HG02610 (cell line): ENCODE measurements at regions not wholly inside any gene's neighbourhood (a gene's known extent, or its start where the extent isn't known, plus 50 kb on each side); places are given as distances from the start of the nearest gene placed in this dataset.

Experiments used
- ATAC-seq: cut with Tn5 transposase; IDR thresholded peaks from one replicate; pipeline ENCODE4 v1.9.1; 2021; ENCODE audit warnings: mild to moderate bottlenecking, moderate library complexity; ENCODE audit not compliant: unreplicated experiment

- ATAC-seq = no peak
These were observed 140.5 kb downstream of the IRX2 start for GRCh38 chr5:2610986-2611385.

GRCh38 chr5:2608391-2608790 lies 143.1 kb downstream of the IRX2 start:
- no peak for ATAC-seq

- ATAC-seq = no peak
These were observed 143.9 kb downstream of the IRX2 start for GRCh38 chr5:2607598-2607997.

GRCh38 chr5:2603272-2603575 lies 148.3 kb downstream of the IRX2 start:
- no peak for ATAC-seq

GRCh38 chr5:2602451-2603271 lies 148.8 kb downstream of the IRX2 start:
- ATAC-seq = no peak

GRCh38 chr5:2598503-2598902 lies 153.0 kb downstream of the IRX2 start:
- ATAC-seq = no peak

GRCh38 chr5:2594701-2595100 lies 156.8 kb downstream of the IRX2 start:
- ATAC-seq = no peak

- ATAC-seq = no peak
These were observed 158.7 kb downstream of the IRX2 start for GRCh38 chr5:2592766-2593165.

- ATAC-seq = no peak
These were observed 159.6 kb downstream of the IRX2 start for GRCh38 chr5:2591777-2592453.

GRCh38 chr5:2588850-2589501 lies 162.5 kb downstream of the IRX2 start:
- no peak for ATAC-seq

GRCh38 chr5:2587189-2588031 lies 164.1 kb downstream of the IRX2 start:
- no peak for ATAC-seq

GRCh38 chr5:2586016-2586715 lies 165.3 kb downstream of the IRX2 start:
- ATAC-seq = no peak

- ATAC-seq = no peak
These were observed 166.8 kb downstream of the IRX2 start for GRCh38 chr5:2584579-2585269.

GRCh38 chr5:2582507-2582906 lies 169.0 kb downstream of the IRX2 start:
- ATAC-seq = no peak

GRCh38 chr5:2582106-2582505 lies 169.4 kb downstream of the IRX2 start:
- ATAC-seq = no peak

- no peak for ATAC-seq
These were observed 170.1 kb downstream of the IRX2 start for GRCh38 chr5:2581418-2581817.

- no peak for ATAC-seq
These were observed 172.4 kb downstream of the IRX2 start for GRCh38 chr5:2579126-2579525.

GRCh38 chr5:2577312-2578036 lies 174.0 kb downstream of the IRX2 start:
- ATAC-seq = no peak

GRCh38 chr5:2576823-2577222 lies 174.7 kb downstream of the IRX2 start:
- ATAC-seq = no peak
